ENCODE measurements at regions not wholly inside any gene's neighbourhood (a gene's known extent, or its start where the extent isn't known, plus 50 kb on each side); places are given as distances from the start of the nearest gene placed in this dataset.

DNA sequence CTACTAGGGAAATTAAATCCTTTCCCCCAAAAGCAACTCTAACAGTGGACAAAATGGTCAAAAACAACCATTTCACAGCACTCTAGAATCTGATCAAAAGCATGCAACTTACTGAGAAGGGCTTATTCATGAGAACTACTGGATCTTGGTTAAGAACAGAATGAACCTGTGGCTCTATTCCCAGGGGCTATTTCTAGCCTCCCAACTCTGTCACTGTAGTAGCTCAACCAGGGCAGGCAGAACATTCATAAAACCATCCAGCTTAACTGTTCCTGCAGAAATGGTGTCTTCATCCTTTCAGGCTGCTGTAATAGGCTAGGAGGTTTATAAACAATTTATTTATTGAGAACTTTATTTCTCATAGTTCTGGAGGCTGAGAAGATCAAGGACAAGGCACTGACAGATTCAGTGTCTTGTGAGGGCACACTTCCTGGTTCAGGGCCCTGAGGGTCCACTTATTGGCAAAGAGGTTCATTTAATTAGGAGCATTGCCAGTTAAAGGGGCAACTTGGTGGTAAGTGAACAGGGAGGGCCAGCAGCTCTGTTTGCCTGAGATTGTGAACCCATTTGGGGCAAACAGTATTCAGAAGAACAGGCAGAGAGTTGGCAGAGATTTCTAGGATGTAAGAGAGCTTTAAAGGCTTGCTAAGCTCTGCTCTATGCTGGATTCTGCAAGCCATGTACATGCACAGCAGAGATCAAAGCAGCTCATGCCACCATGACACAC lies 238.5 kb upstream of the FBXL7 start:
- Histone ChIP-seq H4K8ac (ENCODE audit: extremely low read depth, insufficient read depth, low read length) (no peak overlapping the region), H3K27ac (ENCODE audit: low read depth, low read length) (no peak overlapping the region), H3K23me2 (ENCODE audit: low read depth, low read length) (no peaks in the 10 kb centered on the region), H2BK120ac (replicated peaks; ENCODE audit: low read depth, low read length) (no peak overlapping the region), H2BK15ac (ENCODE audit: low read length) (no peak overlapping the region), H3K18ac (ENCODE audit: extremely low read depth, low read length) (no peak overlapping the region), H3K9ac (replicated peaks in 1 of 4; ENCODE audit: extremely low read depth in 1 of 4, low read depth in 3 of 4, low read length in 3 of 4) (no peak overlapping the region), H3K4me2 (ENCODE audit: insufficient read depth in 1 of 2, low read depth in 2 of 2, low read length in 2 of 2) (no peak overlapping the region), H4K91ac (replicated peaks; ENCODE audit: insufficient read length, low read length) (no peak overlapping the region), H2AFZ (ENCODE audit: low read length) (no peak overlapping the region), H4K5ac (ENCODE audit: insufficient read length, low read depth, low read length) (no peak overlapping the region), H3K27me3 (replicated peaks in 1 of 4; ENCODE audit: control insufficient read depth in 3 of 4, extremely low read depth in 1 of 4, insufficient read depth in 3 of 4, low read length in 3 of 4) (no peaks in the 10 kb centered on the region; a peak in 1 of 7 replicates), H3K4ac (replicated peaks; ENCODE audit: insufficient read length, low read depth, low read length) (no peak overlapping the region), H3K9me3 (ENCODE audit: insufficient read depth in 2 of 2, low read depth in 1 of 2, low read length in 1 of 2) (no peaks in the 10 kb centered on the region), H4K20me1 (replicated peaks in 1 of 2; ENCODE audit: control insufficient read depth in 1 of 2, insufficient read depth in 2 of 2, low read length in 2 of 2) (no peaks in the 10 kb centered on the region), H3K56ac (replicated peaks; ENCODE audit: insufficient read length, low read depth, low read length) (no peak overlapping the region), H2BK12ac (ENCODE audit: low read depth, low read length) (no peak overlapping the region), H3K36me3 (ENCODE audit: control insufficient read depth in 2 of 4, insufficient read depth in 4 of 4, low read length in 3 of 4) (no peaks in the 10 kb centered on the region), H3K79me2 (ENCODE audit: control insufficient read depth in 1 of 2, insufficient read depth in 2 of 2, low read length in 2 of 2) (no peaks in the 10 kb centered on the region), H2BK5ac (ENCODE audit: low read depth, low read length) (no peak overlapping the region), H2BK20ac (ENCODE audit: low read length) (no peak overlapping the region), H3K14ac (ENCODE audit: insufficient read length) (no peak overlapping the region), H3K4me3 (ENCODE audit: extremely low read depth in 1 of 4, insufficient read depth in 2 of 4, low read depth in 3 of 4, low read length in 4 of 4) (no peak overlapping the region), H2AK5ac (ENCODE audit: low read depth, low read length) (no peak overlapping the region), H3K4me1 (replicated peaks in 1 of 4; ENCODE audit: control insufficient read depth in 3 of 4, insufficient read depth in 4 of 4, low read length in 3 of 4) (peaks cover 0 to 7% (median 2%) of the 10 kb centered on the region in 4 experiments; a peak in 3 of 7 replicates), H3K79me1 (ENCODE audit: low read depth, low read length) (no peaks in the 10 kb centered on the region), H3K23ac (ENCODE audit: insufficient read length) (no peak overlapping the region)
- no peak for FAIRE-seq
- no peak for DNase-seq (ENCODE audit: low read depth in 1 of 2, low spot score in 2 of 2)
- POLR2A ChIA-PET (ENCODE audit: partially characterized antibody) = no interaction called here
- CTCF ChIA-PET (ENCODE audit: partially characterized antibody) = interaction anchor here (1.2 to 2.2 kb wide), 2 partner anchors 19 to 30 kb away, joined by 4 to 8 read pairs; no protein-coding TSS in a partner anchor
- TF ChIP-seq CTBP2 (IDR thresholded peaks at IDR 0.05; ENCODE audit: borderline replicate concordance, insufficient read depth, insufficient read length, low read length) = no peak
- TF ChIP-seq BRCA1 (IDR thresholded peaks at IDR 0.05; ENCODE audit: low read depth, low read length) = no peak
- TF ChIP-seq SIX5 (IDR thresholded peaks at IDR 0.05; ENCODE audit: low read depth, low read length) = no peak
- no peak for TF ChIP-seq TAF1 (IDR thresholded peaks at IDR 0.05; ENCODE audit: low read depth, low read length)
- no peak for TF ChIP-seq SRF (IDR thresholded peaks at IDR 0.05; ENCODE audit: low read depth, low read length)
- TF ChIP-seq ZNF274 (IDR thresholded peaks at IDR 0.05; ENCODE audit: borderline replicate concordance, extremely low read depth, low read length) = no peak
- no peak for TF ChIP-seq SIRT6 (IDR thresholded peaks at IDR 0.05; ENCODE audit: low read length)
- no peak for TF ChIP-seq HDAC2 (IDR thresholded peaks at IDR 0.05; ENCODE audit: borderline replicate concordance in 1 of 2, low read depth in 2 of 2, low read length in 2 of 2)
- no peak for TF ChIP-seq NANOG (IDR thresholded peaks at IDR 0.05; ENCODE audit: insufficient read depth, low read depth, low read length, poor library complexity, severe bottlenecking)
- no peak for TF ChIP-seq KDM1A (IDR thresholded peaks at IDR 0.05; ENCODE audit: borderline replicate concordance, low read length)
- no peak for TF ChIP-seq BCL11A (IDR thresholded peaks at IDR 0.05; ENCODE audit: low read depth in 2 of 2, low read length in 2 of 2)
- no peak for TF ChIP-seq CBX5 (IDR thresholded peaks at IDR 0.05; ENCODE audit: low read depth, low read length)
- no peak for TF ChIP-seq KDM5A (IDR thresholded peaks at IDR 0.05; ENCODE audit: low read length)
- TF ChIP-seq RBBP5 (IDR thresholded peaks at IDR 0.05; ENCODE audit: borderline replicate concordance, low read depth, low read length) = no peak
- TF ChIP-seq JUN (IDR thresholded peaks at IDR 0.05; ENCODE audit: low read depth, low read length) = no peak

All from H1 (cell line).